ENCODE measurements at regions not wholly inside any gene's neighbourhood (a gene's known extent, or its start where the extent isn't known, plus 50 kb on each side); places are given as distances from the start of the nearest gene placed in this dataset.

- TF ChIP-seq, protein P1, sequence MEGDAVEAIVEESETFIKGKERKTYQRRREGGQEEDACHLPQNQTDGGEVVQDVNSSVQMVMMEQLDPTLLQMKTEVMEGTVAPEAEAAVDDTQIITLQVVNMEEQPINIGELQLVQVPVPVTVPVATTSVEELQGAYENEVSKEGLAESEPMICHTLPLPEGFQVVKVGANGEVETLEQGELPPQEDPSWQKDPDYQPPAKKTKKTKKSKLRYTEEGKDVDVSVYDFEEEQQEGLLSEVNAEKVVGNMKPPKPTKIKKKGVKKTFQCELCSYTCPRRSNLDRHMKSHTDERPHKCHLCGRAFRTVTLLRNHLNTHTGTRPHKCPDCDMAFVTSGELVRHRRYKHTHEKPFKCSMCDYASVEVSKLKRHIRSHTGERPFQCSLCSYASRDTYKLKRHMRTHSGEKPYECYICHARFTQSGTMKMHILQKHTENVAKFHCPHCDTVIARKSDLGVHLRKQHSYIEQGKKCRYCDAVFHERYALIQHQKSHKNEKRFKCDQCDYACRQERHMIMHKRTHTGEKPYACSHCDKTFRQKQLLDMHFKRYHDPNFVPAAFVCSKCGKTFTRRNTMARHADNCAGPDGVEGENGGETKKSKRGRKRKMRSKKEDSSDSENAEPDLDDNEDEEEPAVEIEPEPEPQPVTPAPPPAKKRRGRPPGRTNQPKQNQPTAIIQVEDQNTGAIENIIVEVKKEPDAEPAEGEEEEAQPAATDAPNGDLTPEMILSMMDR (conservative IDR thresholded peaks at IDR 0.05; ENCODE audit: low read depth, low read length) = no peak
- DNase-seq (ENCODE audit: low read depth) = peak; percentile 23
- H3K4me3 ChIP-seq (ENCODE audit: low read depth, low read length) = no peak overlapping the region
Observed at GRCh38 chr4:107255596-107255995, 219.5 kb upstream of the DKK2 start.

DNA sequence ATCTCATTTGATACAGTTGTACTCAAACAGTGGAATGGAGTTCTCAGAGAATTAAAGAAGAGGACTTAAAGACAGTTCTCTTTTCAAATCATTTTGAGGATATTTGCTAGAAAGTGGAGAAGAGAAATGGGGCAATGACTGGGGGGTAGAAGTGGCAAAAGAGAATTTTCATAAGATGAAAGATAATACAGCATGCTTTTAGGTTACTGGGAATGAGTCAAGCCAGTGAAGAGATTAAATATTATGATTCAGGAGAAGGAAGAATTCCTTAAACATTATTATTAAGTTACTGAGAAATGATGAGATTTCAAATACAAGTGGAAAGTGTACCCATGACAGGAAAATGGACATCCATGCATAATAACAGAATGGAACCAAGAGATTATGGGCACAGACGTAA lies 219.0 kb upstream of the DKK2 start:
- TF ChIP-seq, protein P1 (conservative IDR thresholded peaks at IDR 0.05; ENCODE audit: low read depth, low read length) = no peak
- no peak for DNase-seq (ENCODE audit: low read depth)
- H3K4me3 ChIP-seq (ENCODE audit: low read depth, low read length) = no peak overlapping the region

GRCh38 chr4:107253579-107254068 lies 217.5 kb upstream of the DKK2 start:
- TF ChIP-seq, protein P1 (conservative IDR thresholded peaks at IDR 0.05; ENCODE audit: low read depth, low read length) = no peak
- no peak overlapping the region for H3K4me3 ChIP-seq (ENCODE audit: low read depth, low read length)
- no peak for DNase-seq (ENCODE audit: low read depth)

- H3K4me3 ChIP-seq (ENCODE audit: low read depth, low read length) = no peak overlapping the region
- TF ChIP-seq, protein P1 (conservative IDR thresholded peaks at IDR 0.05; ENCODE audit: low read depth, low read length) = no peak
- no peak for DNase-seq (ENCODE audit: low read depth)
Observed at GRCh38 chr4:107253090-107253489, 217.0 kb upstream of the DKK2 start.

DNA sequence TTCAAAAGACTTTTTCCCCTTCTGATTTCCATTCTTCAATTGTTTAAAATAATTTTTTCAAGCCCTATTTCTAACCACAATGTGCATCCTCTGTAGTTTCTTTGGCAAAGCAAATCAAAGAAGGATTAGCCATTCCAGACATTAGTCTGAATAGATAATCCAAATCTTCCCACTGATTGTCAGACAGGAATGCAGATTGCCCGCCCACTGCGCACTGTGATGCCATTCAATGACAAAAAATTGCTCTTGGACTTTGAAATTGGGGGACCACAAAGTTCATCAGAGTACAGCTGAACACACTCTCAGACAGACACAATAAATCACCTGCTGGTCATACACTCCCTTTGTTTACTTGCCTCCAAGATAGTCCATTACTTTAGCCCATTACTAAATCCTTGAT lies 216.5 kb upstream of the DKK2 start:
- no peak for DNase-seq (ENCODE audit: low read depth)
- TF ChIP-seq, protein P1 (conservative IDR thresholded peaks at IDR 0.05; ENCODE audit: low read depth, low read length) = no peak
- no peak overlapping the region for H3K4me3 ChIP-seq (ENCODE audit: low read depth, low read length)

GRCh38 chr4:107248571-107248970 lies 212.5 kb upstream of the DKK2 start:
- H3K4me3 ChIP-seq (ENCODE audit: low read depth, low read length) = no peak overlapping the region
- DNase-seq (ENCODE audit: low read depth) = no peak
- TF ChIP-seq, protein P1 (conservative IDR thresholded peaks at IDR 0.05; ENCODE audit: low read depth, low read length) = no peak

GRCh38 chr4:107247738-107248137 lies 211.6 kb upstream of the DKK2 start:
- no peak overlapping the region for H3K4me3 ChIP-seq (ENCODE audit: low read depth, low read length)
- TF ChIP-seq, protein P1 (conservative IDR thresholded peaks at IDR 0.05; ENCODE audit: low read depth, low read length) = no peak
- DNase-seq (ENCODE audit: low read depth) = no peak

All from choroid plexus epithelial cell (primary cell).